Body of pancreas (tissue), 4 donors: ENCODE measurements at regions not wholly inside any gene's neighbourhood (a gene's known extent, or its start where the extent isn't known, plus 50 kb on each side); places are given as distances from the start of the nearest gene placed in this dataset.

ENCODE experiments used
- ATAC-seq: fragments of 150-250 bp; one replicate; pipeline ENCODE4 v1.9.1; 2016
- DNase-seq, 4 donors: peaks; one replicate each; pipeline ENCODE4 v3.0.0-alpha.2; 2019
- H3K27ac ChIP-seq, 4 donors: fragments of 200-600 bp; sonication (generic); 1 replicate in 3 of 4; 2 replicates in 1 of 4; pipeline versions ENCODE4 v1.5.1 to v1.6.1; 2016 to 2019; ENCODE audit warnings: mild to moderate bottlenecking in 1 of 4, mixed read lengths in 1 of 4, moderate library complexity in 1 of 4
- H3K27me3 ChIP-seq, 2 donors: fragments of 200-600 bp; sonication (generic); one replicate each; pipeline ENCODE4 v1.6.0; 2016; ENCODE audit warnings: mild to moderate bottlenecking in 1 of 2
- H3K36me3 ChIP-seq, 2 donors: fragments of 200-600 bp; sonication (generic); replicated peaks in 1 of 2; 2 replicates each; pipeline ENCODE4 v1.5.1; 2016; ENCODE audit warnings: low read depth in 2 of 2; ENCODE audit not compliant: insufficient read depth in 1 of 2
- H3K4me1 ChIP-seq: fragments of 200-600 bp; sonication (generic); one replicate; pipeline ENCODE4 v1.6.0; 2016
- H3K4me3 ChIP-seq, 2 donors: fragments of 200-600 bp; sonication (generic); 1 replicate in 1 of 2; 2 replicates in 1 of 2; pipeline ENCODE4 v1.5.1; 2016 to 2019
- H3K9me3 ChIP-seq, 3 donors: fragments of 200-600 bp; sonication (generic); 1 replicate in 2 of 3; 2 replicates in 1 of 3; pipeline ENCODE4 v1.5.1; 2016
- CTCF ChIP-seq, 7 experiments: fragments of 450-650 bp in 4 of 7; fragments of 200-600 bp in 3 of 7; sonication (generic) in 3 of 7; IDR thresholded peaks; one replicate each; pipeline ENCODE4 v1.5.1; 2016 to 2019; ENCODE audit warnings: antibody characterized with exemption in 7 of 7
- POLR2A ChIP-seq, 3 donors: fragments of 450-650 bp; IDR thresholded peaks; one replicate each; pipeline ENCODE4 v1.6.1; 2016; ENCODE audit warnings: antibody characterized with exemption in 3 of 3, mild to moderate bottlenecking in 2 of 3
- WGBS, 2 donors: methylation state at CpG; one replicate each; pipeline ENCODE4 v1.1.5; 2017; 5-methylcytosine and 5-hydroxymethylcytosine counted together
- intact Hi-C: fragments of 100-400 bp; cut with DNase I; formaldehyde crosslinking; loops from one replicate; pipeline ENCODE4 v1.15.1; 2023

GRCh38 chr5:54719384-54720283 is 202.1 kb downstream of the SNX18 start:
- Histone ChIP-seq H3K4me3 (no peak overlapping the region), H3K27me3 (no peaks in the 10 kb centered on the region), H3K4me1 (no peaks in the 10 kb centered on the region), H3K36me3 (no peaks in the 10 kb centered on the region), H3K27ac (no peak overlapping the region), H3K9me3 (no peaks in the 10 kb centered on the region)
- WGBS, 2 donors: 33 to 41% methylated on average over 4 to 7 of the region's 7 CpGs
- intact Hi-C loops: no loop called here
- no peak for ATAC-seq
- TF ChIP-seq POLR2A (IDR thresholded peaks at IDR 0.05): no peak
- no peak for DNase-seq

GRCh38 chr5:54718656-54719055 is 201.1 kb downstream of the SNX18 start:
- Histone ChIP-seq H3K4me1 (no peaks in the 10 kb centered on the region), H3K27ac (no peak overlapping the region), H3K9me3 (no peaks in the 10 kb centered on the region), H3K36me3 (no peaks in the 10 kb centered on the region), H3K27me3 (no peaks in the 10 kb centered on the region), H3K4me3 (no peak overlapping the region)
- intact Hi-C loops: no loop called here
- 31 to 35% methylated on average over 3 of the region's 3 CpGs for WGBS, 2 donors
- DNase-seq: peak in 2 of 4 donors; percentile 19 to 24
- no peak for ATAC-seq
- TF ChIP-seq CTCF (IDR thresholded peaks at IDR 0.05) (no peak), POLR2A (IDR thresholded peaks at IDR 0.05) (no peak)

GRCh38 chr5:54717870-54718269 is 200.3 kb downstream of the SNX18 start:
- Histone ChIP-seq H3K4me3 (no peak overlapping the region), H3K36me3 (no peaks in the 10 kb centered on the region), H3K4me1 (no peaks in the 10 kb centered on the region), H3K27me3 (no peaks in the 10 kb centered on the region), H3K27ac (no peak overlapping the region), H3K9me3 (no peaks in the 10 kb centered on the region)
- no peak for TF ChIP-seq POLR2A (IDR thresholded peaks at IDR 0.05)
- no peak for TF ChIP-seq CTCF (IDR thresholded peaks at IDR 0.05)
- intact Hi-C loops: no loop called here
- ATAC-seq: no peak
- DNase-seq: no peak
- 69 to 71% methylated on average over 5 of the region's 5 CpGs for WGBS, 2 donors

GRCh38 chr5:54717459-54717858 is 199.9 kb downstream of the SNX18 start:
- no peak for DNase-seq
- Histone ChIP-seq H3K36me3 (no peaks in the 10 kb centered on the region), H3K4me1 (no peaks in the 10 kb centered on the region), H3K27ac (no peak overlapping the region), H3K27me3 (no peaks in the 10 kb centered on the region), H3K9me3 (no peaks in the 10 kb centered on the region), H3K4me3 (no peak overlapping the region)
- ATAC-seq: no peak
- intact Hi-C loops: no loop called here
- WGBS, 2 donors: 70 to 79% methylated on average over 2 of the region's 2 CpGs
- TF ChIP-seq POLR2A (IDR thresholded peaks at IDR 0.05) (no peak), CTCF (IDR thresholded peaks at IDR 0.05) (no peak)

- Histone ChIP-seq H3K4me1 (no peaks in the 10 kb centered on the region), H3K4me3 (no peak overlapping the region), H3K27ac (no peak overlapping the region), H3K36me3 (no peaks in the 10 kb centered on the region), H3K9me3 (no peaks in the 10 kb centered on the region), H3K27me3 (no peaks in the 10 kb centered on the region)
- no peak for TF ChIP-seq CTCF (IDR thresholded peaks at IDR 0.05)
- no peak for TF ChIP-seq POLR2A (IDR thresholded peaks at IDR 0.05)
- no peak for DNase-seq
- no peak for ATAC-seq
- intact Hi-C loops: no loop called here
- WGBS, 2 donors: 47 to 63% methylated on average over 4 of the region's 4 CpGs
Observed at GRCh38 chr5:54713923-54714581, 196.5 kb downstream of the SNX18 start.
